Panc1 (cell line): ENCODE measurements at regions not wholly inside any gene's neighbourhood (a gene's known extent, or its start where the extent isn't known, plus 50 kb on each side); places are given as distances from the start of the nearest gene placed in this dataset.

Source experiments
- CTCF ChIP-seq: fragments of 450-650 bp; IDR thresholded peaks from 2 replicates; pipeline ENCODE4 v1.5.1; 2017; ENCODE audit warnings: mild to moderate bottlenecking
- REST ChIP-seq, 2 experiments: IDR thresholded peaks; 2 replicates each; pipeline ENCODE4 v1.6.1; 2011 to 2012; ENCODE audit warnings: low read depth in 2 of 2, control low read depth in 1 of 2, low read length in 1 of 2, mild to moderate bottlenecking in 1 of 2, moderate library complexity in 1 of 2; ENCODE audit not compliant: insufficient read depth in 1 of 2

GRCh38 chr6:71531006-71531405, 242.4 kb downstream of the OGFRL1 start:
- TF ChIP-seq CTCF (no peak), REST (IDR thresholded peaks at IDR 0.05; ENCODE audit: insufficient read depth in 1 of 2, low read depth in 2 of 2, low read length in 1 of 2) (no peak)
